ENCODE measurements at regions not wholly inside any gene's neighbourhood (a gene's known extent, or its start where the extent isn't known, plus 50 kb on each side); places are given as distances from the start of the nearest gene placed in this dataset.
"Not testable (repeated sequence)": the region's sequence is repeated elsewhere in the genome, so short reads cannot be mapped to it uniquely, and the experiment has no call there.

DNA sequence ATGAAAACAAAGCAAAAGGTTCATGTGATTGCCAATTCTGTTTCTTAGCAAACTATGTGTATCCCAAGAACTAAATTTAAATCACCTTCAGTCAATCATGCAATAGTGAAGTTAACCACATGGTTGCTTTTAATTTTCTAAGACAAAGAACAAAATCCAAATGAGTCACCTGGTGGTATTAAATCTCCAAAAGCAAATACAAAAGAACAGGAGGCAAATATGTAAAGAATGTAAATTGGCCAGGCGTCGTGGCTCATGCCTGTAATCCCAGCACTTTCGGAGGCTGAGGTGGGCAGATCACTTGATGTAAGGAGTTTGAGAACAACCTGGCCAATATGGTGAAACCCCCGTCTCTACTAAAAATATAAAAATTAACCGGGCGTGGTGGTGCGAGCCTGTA is 54.2 kb upstream of the PIK3R4 start:
- no peak overlapping the region for H3K4me3 ChIP-seq (ENCODE audit: low read length)
- peak; percentile 69 for DNase-seq (ENCODE audit: low read depth)
- TF ChIP-seq, protein P1, sequence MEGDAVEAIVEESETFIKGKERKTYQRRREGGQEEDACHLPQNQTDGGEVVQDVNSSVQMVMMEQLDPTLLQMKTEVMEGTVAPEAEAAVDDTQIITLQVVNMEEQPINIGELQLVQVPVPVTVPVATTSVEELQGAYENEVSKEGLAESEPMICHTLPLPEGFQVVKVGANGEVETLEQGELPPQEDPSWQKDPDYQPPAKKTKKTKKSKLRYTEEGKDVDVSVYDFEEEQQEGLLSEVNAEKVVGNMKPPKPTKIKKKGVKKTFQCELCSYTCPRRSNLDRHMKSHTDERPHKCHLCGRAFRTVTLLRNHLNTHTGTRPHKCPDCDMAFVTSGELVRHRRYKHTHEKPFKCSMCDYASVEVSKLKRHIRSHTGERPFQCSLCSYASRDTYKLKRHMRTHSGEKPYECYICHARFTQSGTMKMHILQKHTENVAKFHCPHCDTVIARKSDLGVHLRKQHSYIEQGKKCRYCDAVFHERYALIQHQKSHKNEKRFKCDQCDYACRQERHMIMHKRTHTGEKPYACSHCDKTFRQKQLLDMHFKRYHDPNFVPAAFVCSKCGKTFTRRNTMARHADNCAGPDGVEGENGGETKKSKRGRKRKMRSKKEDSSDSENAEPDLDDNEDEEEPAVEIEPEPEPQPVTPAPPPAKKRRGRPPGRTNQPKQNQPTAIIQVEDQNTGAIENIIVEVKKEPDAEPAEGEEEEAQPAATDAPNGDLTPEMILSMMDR (conservative IDR thresholded peaks at IDR 0.05; ENCODE audit: low read depth, low read length) = no peak

DNA sequence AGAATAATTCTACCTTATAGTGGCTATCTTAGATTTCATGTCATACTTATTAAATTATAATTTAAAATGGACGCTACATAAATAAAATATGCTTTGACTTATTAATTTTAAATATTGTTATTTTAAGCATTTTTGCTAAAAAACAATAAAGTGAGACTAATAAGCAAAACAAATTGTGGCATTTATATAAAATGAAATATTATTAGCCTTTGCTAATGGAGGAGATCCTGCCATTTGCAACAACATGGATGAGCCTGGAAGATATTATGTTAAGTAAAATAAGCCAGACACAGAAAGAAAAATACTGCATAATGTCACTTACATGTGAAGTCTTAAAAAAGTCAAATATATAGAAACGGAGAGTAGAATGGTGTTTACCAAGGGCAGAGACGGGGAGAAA is 54.8 kb upstream of the PIK3R4 start:
- DNase-seq (ENCODE audit: low read depth) = no peak

DNA sequence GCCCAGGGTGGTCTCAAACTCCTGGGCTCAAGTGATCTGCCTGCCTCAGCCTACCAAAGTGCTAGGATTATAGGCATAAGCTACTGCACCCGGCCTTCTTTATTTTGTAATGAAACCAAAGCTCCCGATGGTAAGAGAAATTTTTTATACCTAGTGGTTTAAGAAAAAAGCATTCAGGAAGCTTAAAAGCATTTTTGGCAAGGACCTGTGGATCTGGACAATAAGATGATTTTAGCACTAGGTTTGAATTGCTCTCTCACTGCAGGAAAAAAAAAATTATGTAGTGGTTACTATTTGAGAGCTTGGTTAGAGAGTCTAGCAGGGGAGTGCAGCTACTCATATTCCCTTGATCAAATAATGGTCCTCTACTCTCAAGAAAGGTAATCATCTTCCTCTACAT is 64.9 kb upstream of the PIK3R4 start:
- H3K4me3 ChIP-seq (ENCODE audit: low read length) = no peak overlapping the region
- TF ChIP-seq, protein P1 (conservative IDR thresholded peaks at IDR 0.05; ENCODE audit: low read depth, low read length) = no peak
- DNase-seq (ENCODE audit: low read depth) = no peak

More for the DNA sequence above, 54.8 kb upstream of the PIK3R4 start:
- TF ChIP-seq, protein P1 (conservative IDR thresholded peaks at IDR 0.05; ENCODE audit: low read depth, low read length) = no peak
- H3K4me3 ChIP-seq (ENCODE audit: low read length) = no peak overlapping the region

DNA sequence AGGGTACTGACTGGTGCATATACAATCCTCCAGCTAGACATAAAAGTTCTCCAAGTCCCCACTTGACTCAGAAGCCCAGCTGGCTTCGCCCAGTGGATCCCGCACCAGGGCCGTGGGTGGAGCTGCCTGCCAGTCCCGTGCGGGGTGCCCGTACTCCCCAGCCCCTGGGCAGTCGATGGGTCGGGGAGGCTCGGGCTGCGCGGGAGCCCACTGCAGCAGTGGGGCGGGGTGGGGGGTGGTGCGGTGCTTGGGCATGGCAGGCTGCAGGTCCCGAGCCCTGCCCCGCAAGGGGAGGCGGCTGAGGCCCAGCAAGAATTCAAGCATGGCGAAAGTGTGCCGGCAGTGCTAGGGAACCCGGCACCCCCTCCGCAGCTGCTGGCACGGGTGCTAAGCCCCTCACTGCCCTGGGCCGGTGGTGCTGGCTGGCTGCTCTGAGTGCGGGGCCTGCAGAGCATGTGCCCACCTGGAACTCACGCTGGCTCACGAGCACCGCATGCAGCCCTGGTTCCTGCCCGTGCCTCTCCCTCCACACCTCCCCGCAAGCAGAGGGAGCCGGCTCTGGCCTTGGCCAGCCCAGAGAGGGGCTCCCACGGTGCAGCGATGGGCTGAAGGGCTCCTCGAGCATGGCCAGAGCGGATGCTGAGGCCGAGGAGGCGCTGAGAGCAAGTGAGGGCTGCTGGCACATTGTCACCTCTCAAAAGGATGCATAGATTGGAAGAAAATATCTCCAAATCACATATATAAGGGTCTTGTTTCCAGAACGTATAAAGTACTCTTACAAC is 68.3 kb upstream of the PIK3R4 start:
- no peak for DNase-seq (ENCODE audit: low read depth)
- no peak overlapping the region for H3K4me3 ChIP-seq (ENCODE audit: low read length)
- TF ChIP-seq, protein P1 (conservative IDR thresholded peaks at IDR 0.05; ENCODE audit: low read depth, low read length) = no peak

DNA sequence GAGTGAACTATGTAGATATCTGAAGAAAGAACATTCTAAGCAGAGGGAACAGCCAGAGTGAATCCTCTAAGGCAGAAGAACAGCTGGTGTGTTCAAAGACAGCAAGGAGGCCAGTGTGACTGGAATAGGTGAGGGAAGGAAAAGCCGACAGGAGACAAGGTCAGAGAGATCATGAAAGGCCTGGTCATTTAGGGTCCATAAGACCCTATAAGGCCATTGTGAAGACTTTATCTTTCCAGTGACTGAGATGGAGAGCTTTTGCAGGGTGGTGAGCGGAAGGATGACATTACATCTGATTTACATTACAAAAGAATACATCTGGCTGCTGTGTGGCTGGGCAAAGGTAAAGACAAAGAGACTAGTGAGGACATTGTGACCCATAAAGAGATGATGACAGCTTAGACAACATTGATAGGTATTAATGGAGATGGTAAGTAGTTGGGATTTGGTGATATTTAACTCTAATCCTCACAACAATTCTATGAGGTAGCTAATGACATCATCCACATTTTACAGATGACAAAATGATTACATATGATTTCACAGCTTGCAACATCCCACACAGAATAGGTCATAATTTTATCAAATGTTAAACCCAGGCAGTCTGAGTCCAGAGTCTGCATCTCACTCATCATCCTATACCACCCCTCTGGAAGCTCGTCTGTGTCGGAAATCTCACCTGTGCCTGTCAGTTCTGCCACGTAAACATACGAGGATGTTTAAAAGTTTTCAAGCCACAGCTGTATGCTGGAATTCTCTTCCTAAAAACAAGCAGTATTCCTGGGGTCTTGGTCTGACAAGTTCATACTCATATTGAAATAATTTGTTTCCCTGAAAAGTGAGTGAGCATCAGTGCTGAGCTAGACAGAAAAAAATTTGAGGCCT is 70.2 kb upstream of the PIK3R4 start:
- TF ChIP-seq, protein P1 (conservative IDR thresholded peaks at IDR 0.05; ENCODE audit: low read depth, low read length) = no peak
- H3K4me3 ChIP-seq (ENCODE audit: low read length) = no peak overlapping the region
- no peak for DNase-seq (ENCODE audit: low read depth)

DNA sequence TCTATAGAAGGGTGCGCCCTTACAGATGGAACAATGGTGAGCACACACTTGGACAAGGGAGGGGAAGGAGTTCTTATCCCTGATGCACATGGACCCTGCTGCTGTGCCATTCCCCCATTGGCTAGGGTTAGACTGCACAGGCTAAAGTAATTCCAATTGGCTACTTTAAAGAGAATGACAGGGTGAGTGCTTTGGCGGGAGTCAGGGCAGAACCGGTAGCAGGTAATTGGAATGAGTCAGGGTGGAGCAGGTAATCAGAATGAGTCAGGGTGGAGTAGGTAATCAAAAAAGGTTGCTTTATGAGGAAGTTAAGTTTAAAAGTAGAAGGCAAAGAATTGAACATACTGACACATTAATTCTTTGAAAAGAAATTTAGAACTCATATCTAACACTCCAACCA is 71.4 kb upstream of the PIK3R4 start:
- DNase-seq (ENCODE audit: low read depth); H3K4me3 ChIP-seq (ENCODE audit: low read length): not testable (repeated sequence)

DNA sequence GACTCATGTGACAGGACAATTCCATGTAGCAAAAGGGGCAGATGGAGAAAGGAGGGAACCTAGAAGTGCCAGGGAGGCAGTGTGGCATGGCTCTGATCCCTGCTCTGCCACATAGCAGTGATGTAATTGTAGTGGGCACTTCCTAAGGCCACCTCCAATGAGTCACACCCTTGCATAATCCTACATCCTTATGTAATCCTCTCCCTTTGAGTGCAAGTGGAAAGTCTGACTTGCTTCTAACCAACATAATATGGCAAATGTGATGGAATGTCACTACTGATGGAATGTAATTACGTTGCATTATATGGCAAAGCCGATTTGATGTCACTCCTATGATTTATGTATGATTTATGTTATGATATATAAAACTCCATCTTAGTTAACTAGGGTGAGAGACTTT is 72.9 kb upstream of the ATP2C1 start:
- no peak overlapping the region for H3K4me3 ChIP-seq (ENCODE audit: low read length)
- TF ChIP-seq, protein P1 (conservative IDR thresholded peaks at IDR 0.05; ENCODE audit: low read depth, low read length) = no peak
- peak; percentile 95 for DNase-seq (ENCODE audit: low read depth)
